ENCODE measurements at regions not wholly inside any gene's neighbourhood (a gene's known extent, or its start where the extent isn't known, plus 50 kb on each side); places are given as distances from the start of the nearest gene placed in this dataset.

DNA sequence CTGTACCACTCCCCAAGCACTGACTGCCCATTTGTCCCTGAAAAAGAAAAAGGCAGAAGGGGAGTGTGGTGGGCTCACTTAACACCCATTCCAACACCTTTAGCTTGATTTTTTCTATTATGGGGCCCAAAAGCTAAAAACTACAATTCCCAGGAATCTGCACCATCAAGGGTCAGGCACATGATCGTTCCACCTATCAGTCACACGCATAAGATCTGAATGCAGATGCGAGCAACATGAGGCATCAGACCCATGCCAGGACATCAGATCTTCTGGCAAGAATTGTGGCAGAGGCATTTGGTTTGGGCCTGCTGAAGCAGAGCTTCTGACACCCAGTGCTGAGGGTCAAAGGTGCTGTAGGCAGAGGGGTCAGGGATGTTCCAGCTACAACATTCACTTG, 595.9 kb downstream of the BCOR start:
- DNase-seq (ENCODE audit: low read depth in 2 of 2) = no peak

DNA sequence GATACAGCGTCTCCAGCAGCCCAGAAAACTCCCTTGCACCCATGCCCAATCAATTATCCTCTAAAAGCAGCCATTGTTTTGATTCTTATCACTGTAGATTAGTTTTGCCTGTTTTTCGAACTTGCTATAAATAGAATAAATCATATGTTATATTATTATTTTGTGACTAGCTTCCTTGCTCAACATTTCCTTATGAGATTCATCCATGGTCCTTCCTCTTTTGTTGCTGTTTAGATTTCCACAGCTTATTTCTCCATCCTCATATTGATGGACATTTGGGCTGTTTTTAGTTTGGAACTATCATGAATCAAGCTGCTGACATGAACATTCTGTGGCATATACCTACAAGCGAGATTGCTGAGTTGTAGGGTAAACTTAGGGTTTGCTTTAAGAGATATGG, 595.3 kb downstream of the BCOR start:
- DNase-seq (ENCODE audit: low read depth in 2 of 2) = no peak

DNA sequence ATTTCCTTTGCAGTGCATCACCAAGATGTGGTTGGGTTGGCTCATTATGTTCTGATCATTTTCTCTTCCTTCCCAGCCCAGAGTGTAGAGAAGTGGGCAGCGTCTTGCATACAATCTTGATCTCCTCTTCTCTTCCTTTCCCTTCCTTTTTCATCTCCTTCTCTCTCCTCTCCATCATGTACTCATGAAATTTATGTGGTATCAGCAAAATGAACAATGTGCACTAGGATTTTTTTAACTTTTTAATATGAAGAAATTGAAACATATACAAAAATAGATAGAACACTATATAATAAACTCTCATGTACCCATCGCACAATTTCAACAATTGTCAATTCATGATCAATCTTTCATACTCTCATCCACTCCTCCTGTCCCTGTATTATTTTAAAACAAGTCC, 593.5 kb downstream of the BCOR start:
- no peak for DNase-seq (ENCODE audit: low read depth in 2 of 2)

DNA sequence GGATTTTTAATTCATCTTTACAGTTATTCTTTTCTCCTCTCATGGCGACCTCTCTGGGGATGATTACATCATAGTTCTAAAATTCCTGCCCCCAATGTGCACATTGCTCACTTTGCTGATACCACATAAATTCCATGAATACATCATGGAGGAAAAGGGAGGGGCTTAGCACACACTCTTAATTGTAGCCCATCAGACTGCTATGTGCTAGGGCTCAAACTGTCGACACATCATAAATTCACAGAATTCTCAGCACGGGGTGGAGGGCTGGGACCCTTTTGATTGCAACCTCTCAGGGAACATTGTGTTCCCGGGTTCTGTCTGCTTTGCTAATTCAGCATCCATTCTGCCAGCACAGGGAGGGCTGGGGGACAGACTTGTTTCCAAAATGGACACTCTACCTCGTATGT, 592.9 kb downstream of the BCOR start:
- DNase-seq (ENCODE audit: low read depth in 2 of 2) = peak; percentile 56 to 59

- DNase-seq (ENCODE audit: low read depth in 2 of 2) = no peak
These were observed 591.6 kb downstream of the BCOR start for GRCh38 chrX:39506131-39506530.

- no peak for DNase-seq (ENCODE audit: low read depth in 2 of 2)
These were observed 590.7 kb downstream of the BCOR start for GRCh38 chrX:39507034-39507433.

GRCh38 chrX:39507617-39508299, 590.0 kb downstream of the BCOR start:
- DNase-seq (ENCODE audit: low read depth in 2 of 2) = no peak

DNA sequence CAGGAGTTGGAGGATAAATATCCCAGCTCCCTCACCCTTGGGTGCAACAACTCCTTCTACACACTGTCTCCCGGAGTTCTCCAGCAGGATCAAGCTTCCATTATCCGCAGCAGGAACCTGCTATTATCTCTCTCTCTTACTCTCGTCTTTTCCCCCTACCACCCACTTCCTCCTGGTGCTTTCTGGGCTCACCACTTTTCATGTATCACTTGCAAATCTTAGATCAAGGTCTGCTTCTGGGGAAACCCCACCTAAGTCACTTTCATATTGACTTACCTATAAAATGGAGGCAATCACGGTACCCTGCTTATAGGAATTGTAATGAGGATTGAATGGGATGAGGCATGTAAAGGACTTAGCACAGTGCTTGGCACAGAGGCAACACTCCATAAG, 589.5 kb downstream of the BCOR start:
- no peak for DNase-seq (ENCODE audit: low read depth in 2 of 2)

DNA sequence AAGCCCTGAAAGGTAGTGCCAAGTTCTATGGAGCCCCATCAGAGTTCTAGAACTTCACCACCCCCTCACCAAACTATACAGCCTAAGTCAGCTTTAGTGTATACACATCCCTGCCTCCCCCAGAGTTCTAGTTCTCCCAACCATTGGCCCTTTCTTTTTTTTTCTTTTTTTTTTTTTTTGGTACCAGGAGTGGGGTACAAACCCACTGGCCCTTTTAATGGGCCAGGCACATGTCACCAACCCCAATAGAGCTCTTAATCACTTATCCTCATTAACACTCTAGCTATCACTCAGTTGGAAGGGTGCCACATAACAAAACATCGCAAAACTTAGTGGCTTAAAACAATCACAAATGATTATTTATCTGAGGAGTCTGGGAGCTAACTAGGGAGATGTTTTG, 588.6 kb downstream of the BCOR start:
- no peak for DNase-seq (ENCODE audit: low read depth in 2 of 2)

DNA sequence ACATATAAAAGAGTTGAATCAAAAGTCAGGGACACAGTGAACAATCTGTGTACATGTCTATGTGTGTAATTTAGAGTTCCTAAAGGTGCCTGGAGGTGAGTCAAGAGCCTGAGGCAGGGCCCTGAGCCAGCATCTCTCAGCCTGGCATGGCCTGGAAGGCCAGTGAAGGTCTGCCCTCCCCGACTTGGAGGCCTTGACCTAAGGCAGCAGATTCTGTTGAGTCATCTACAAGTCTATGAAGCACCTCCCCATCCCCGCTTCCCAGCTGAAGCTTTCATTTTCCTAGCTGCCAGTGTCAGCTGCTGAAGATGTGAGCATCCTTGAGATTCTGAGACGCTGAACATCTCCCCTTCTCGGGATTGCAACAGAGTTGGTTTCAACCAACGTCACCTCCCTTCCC, 583.9 kb downstream of the BCOR start:
- no peak for DNase-seq (ENCODE audit: low read depth in 2 of 2)

DNA sequence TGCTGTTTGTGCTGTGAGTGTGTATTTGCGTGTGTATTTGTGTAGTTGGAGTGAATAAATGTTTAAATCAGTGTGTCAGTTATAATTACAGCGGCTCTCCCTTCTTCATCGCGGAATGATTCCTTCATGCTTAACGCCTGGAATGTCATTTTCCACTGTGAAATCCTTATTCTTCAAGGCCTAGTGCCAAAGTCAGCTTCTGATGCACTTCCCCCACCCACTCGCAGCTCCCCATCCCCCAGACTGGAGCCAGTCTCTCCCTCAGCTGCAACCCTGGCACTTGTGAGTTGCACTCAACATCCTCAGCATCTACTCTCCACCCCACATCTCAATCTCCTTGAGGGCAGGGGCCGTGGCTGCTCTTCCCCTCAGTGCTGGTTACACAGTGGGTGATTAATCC, 583.0 kb downstream of the BCOR start:
- DNase-seq (ENCODE audit: low read depth in 2 of 2) = peak; percentile 7

DNA sequence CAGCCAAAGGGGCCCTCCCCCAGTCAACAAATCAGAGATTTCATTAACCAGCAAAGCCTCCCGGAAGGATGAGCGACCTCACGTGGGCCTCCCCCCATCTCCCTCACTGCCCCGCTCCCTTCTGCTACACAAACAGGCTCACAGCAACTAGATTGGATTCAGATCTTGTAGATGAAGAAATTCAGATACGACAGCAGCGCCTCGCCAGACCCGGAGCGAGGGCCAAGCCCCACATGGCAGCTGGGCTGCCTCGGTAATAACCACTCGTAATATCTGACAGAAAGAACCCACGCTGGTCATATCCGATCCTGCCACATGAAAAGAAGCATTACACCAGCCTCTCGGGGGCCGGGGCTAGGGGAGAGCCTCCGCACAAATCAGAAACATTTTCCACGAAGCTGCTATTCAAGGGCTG, 581.3 kb downstream of the BCOR start:
- DNase-seq (ENCODE audit: low read depth in 2 of 2) = no peak

DNA sequence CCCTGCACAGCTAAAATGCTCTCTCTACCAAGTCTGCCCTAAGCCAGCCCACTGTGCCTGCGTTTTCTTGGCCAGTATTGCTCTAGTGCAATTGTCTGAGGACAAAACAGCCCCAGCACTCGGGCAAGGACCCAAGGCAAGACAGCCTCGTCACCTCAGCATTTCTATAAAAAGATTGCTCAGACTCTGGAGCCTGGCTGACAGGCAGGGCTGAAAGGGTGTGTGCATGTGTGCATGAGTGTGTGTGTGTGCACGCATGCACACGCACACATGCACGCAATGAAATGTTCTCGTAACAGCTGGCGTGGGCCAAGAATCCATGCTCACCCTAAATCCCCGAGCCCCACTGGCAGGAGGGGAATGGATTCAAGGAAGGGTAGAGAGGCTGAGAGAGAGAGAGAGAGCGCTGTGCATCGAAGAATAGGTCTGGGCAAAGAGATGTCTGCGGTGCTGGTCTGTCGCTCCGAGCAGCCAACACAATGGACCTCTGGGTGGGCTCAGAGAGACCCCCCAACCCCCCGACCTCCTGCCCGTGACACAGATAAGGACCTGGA, 579.2 kb downstream of the BCOR start:
- DNase-seq (ENCODE audit: low read depth in 2 of 2) = no peak

DNA sequence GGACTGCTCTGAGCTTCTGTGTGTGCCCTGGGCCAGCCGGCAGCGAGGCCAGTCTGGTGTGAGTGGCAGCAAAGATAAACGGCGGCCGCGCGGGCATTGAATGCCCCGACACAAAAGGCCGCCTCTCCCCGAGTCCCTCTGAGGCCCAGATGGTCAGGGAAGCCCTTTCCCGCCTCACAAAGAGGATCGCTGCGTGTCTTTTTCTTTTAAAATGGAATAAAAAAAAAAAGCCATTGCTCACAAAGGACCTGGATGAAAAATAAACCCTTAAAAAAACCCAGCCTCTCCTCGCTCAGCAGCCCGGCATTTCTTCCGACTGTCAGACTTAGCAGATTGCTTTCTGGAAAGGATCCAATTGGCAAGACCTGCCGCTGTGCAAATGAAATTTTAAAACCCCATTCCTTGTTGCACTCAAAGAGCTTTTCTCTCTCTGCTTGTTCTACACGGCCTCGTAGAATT, 578.7 kb downstream of the BCOR start:
- DNase-seq (ENCODE audit: low read depth in 2 of 2) = peak; percentile 21 to 26

- DNase-seq (ENCODE audit: low read depth in 2 of 2) = no peak
These were observed 578.0 kb downstream of the BCOR start for GRCh38 chrX:39519566-39520301.

DNA sequence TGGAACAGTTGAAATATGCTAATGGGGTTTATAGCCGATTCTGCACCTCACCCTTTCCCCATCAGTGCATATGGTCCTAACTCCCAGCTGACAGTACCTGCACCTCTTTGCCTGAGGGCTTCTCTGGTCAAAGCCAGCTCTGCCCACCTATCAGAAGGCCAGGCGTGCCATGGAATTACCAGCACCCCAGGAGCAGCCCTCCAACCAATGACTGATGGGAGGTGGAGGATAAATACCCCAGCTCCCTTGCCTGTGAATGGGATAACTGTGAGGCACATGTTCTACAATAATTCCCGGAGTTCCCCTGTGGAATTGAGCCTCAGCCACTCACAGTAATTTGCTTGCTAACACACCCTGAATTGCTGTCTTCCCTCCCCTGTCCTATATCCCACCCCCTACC, 572.0 kb downstream of the BCOR start:
- no peak for DNase-seq (ENCODE audit: low read depth in 2 of 2)

DNA sequence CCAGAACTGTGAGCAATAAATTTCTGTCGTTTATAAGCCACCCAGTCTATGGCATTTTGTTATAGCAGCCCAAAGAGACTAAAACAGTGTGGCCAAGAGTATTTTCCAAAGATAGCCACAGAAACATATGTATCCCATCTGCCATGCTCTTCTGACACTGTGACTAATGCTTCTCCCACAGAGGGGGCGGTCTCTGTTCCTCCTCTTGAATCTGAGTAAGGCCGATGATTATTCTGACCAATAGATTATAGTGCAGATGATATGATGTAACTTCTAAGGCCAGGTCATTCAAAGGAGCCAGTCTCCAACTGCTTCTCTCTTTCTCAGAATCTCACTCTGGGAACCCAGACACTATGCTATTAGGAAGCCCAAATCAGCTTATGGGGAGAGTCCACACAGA, 570.7 kb downstream of the BCOR start:
- peak in 1 of 2 experiments; percentile 22 for DNase-seq (ENCODE audit: low read depth in 2 of 2)

DNA sequence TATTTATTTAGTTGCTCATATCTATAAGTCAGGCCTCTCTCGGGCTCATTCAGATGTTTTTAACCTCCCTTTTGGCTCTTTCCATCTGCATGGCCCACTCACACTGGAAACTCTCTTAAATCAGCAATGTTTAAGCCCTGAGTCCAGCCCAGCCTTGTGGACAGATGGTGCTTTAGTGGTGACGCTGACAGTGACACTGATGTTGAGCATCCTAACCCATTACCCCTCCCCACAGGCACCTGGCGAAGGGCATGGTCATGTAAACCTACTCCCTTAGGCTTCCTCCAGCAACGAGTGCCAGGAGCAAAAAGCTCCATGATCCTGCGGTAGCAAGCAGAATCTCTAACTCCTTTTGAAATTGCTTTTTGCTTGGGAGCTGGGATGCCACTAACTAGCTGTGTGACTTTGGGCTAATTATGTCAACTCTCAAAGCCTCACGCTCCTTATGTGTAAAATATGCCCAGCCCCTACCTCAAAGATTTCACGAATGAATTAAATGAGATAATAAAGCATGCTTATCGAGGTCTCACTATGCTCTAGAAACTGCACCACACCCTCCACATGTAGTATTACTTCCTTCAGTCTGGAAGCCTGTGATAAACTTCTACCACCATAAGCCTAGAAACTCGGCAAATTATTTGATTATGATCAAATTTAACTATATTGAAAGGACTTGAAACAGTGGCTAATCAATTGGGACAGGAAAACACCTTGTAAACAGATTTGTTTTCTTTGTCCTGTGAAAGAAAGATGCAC, 569.4 kb downstream of the BCOR start:
- no peak for DNase-seq (ENCODE audit: low read depth in 2 of 2)

DNA sequence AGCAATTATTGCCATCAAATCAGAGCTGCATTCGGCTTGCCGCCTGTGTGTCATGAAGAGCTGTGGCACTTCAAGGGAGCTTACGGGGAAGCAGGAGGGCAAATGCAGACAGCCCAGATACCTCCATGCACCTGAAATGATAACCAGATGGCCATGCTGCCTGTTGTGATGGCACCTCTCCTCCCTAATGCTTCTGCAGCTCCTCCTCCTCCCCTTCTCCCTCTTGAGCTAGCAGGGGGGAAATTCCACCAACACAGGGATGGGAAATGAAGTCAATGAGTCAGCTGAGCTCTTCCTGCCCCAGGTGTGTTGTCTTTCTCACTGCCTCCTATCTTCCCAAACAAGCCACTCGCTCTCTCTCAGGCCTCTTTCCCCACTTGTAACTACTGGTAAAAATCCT, 565.0 kb downstream of the BCOR start:
- no peak for DNase-seq (ENCODE audit: low read depth in 2 of 2)

DNA sequence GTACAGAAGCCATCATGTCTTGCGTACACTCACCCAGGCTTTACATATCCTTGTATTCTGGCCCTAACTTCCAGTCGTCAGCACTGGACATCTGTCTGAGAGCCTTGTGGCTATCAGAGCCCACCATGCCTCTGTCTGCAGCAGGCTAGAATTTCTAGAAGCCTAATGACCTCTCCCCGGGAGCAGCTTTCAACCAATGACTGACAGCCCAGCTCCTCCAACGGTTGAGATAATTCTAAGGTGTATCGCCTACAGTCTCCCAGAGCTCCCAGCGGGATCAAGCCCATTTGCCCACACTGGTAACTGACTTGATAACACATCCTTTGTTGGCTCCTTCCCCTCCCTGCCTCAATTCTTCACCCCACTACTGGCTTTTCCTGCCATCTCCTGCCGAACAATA, 562.8 kb downstream of the BCOR start:
- DNase-seq (ENCODE audit: low read depth in 2 of 2) = no peak

GRCh38 chrX:39536211-39536610, 561.5 kb downstream of the BCOR start:
- DNase-seq (ENCODE audit: low read depth in 2 of 2) = no peak

- no peak for DNase-seq (ENCODE audit: low read depth in 2 of 2)
These were observed 555.9 kb downstream of the BCOR start for GRCh38 chrX:39541881-39542280.

Measured in fibroblast of skin of left quadriceps (primary cell).